Activated CD8-positive, alpha-beta memory T cell treated with anti-CD3 and anti-CD28 coated beads, Interleukin-2, amount 10 ng/mL, durations not matched to agents 7 days and 5 days (primary cell): ENCODE measurements at regions not wholly inside any gene's neighbourhood (a gene's known extent, or its start where the extent isn't known, plus 50 kb on each side); places are given as distances from the start of the nearest gene placed in this dataset.

Experiments used
- ATAC-seq: fragments of 150-1000 bp; cut with Tn5 transposase; one replicate; pipeline ENCODE4 v1.10.0; 2021; ENCODE audit warnings: moderate library complexity
- CTCF ChIA-PET: fragments of 350-600 bp; sonication (Branson Sonifier 250); formaldehyde crosslinking; loops from one replicate; lab custom pipeline; 2021; ENCODE audit warnings: antibody characterized with exemption; lab: Charles Lee
- DNase-seq: peaks from one replicate; pipeline ENCODE4 v3.0.0-alpha.2; 2020
- H3K27ac Mint-ChIP-seq: one replicate; pipeline ENCODE4 v1.8.0; 2021; ENCODE audit warnings: mild to moderate bottlenecking, mixed read lengths
- H3K27me3 Mint-ChIP-seq: one replicate; pipeline ENCODE4 v1.8.0; 2021; ENCODE audit warnings: mixed read lengths
- H3K36me3 Mint-ChIP-seq: one replicate; pipeline ENCODE4 v1.8.0; 2021; ENCODE audit warnings: mild to moderate bottlenecking, mixed read lengths
- H3K4me1 Mint-ChIP-seq: one replicate; pipeline ENCODE4 v1.8.0; 2021; ENCODE audit warnings: mixed read lengths
- H3K4me3 Mint-ChIP-seq: one replicate; pipeline ENCODE4 v1.8.0; 2021; ENCODE audit warnings: mild to moderate bottlenecking, moderate library complexity, mixed read lengths
- H3K9me3 Mint-ChIP-seq: one replicate; pipeline ENCODE4 v1.8.0; 2022; ENCODE audit warnings: low read depth, mixed read lengths

GRCh38 chr1:198893763-198894444 lies 255.1 kb downstream of the PTPRC start:
- Mint-ChIP-seq H3K4me1 (no peaks in the 10 kb centered on the region), H3K27ac (no peak overlapping the region), H3K36me3 (peaks cover 39% of the 10 kb centered on the region), H3K27me3 (no peaks in the 10 kb centered on the region), H3K9me3 (peaks cover 3% of the 10 kb centered on the region), H3K4me3 (no peak overlapping the region)
- no peak for DNase-seq
- ATAC-seq, result no peak
- CTCF ChIA-PET, result no interaction called here

GRCh38 chr1:198901266-198901665 lies 262.4 kb downstream of the PTPRC start:
- Mint-ChIP-seq H3K4me1 (peaks cover 13% of the 10 kb centered on the region), H3K9me3 (peaks cover under 1% of the 10 kb centered on the region), H3K27me3 (no peaks in the 10 kb centered on the region), H3K36me3 (peaks cover 38% of the 10 kb centered on the region), H3K4me3 (no peak overlapping the region), H3K27ac (no peak overlapping the region)
- CTCF ChIA-PET, result interaction anchor here (1.6 kb wide), 1 partner anchor 12 kb away, joined by 4 read pairs; no protein-coding TSS in a partner anchor
- DNase-seq (no peak), ATAC-seq (no peak)

- no peak overlapping the region for H3K27ac Mint-ChIP-seq
These were observed 263.8 kb downstream of the PTPRC start for GRCh38 chr1:198902655-198903054.

GRCh38 chr1:198903203-198903602 lies 264.4 kb downstream of the PTPRC start:
- no peaks in the 10 kb centered on the region for H3K27me3 Mint-ChIP-seq
- no peaks in the 10 kb centered on the region for H3K9me3 Mint-ChIP-seq
- peaks cover 24% of the 10 kb centered on the region for H3K4me1 Mint-ChIP-seq
- CTCF ChIA-PET, result interaction anchor here (1.5 kb wide), 1 partner anchor 210 kb away, joined by 5 read pairs; no protein-coding TSS in a partner anchor
- ATAC-seq (no peak), DNase-seq (no peak)
- no peak overlapping the region for H3K4me3 Mint-ChIP-seq
- no peak overlapping the region for H3K27ac Mint-ChIP-seq
- H3K36me3 Mint-ChIP-seq, result peaks cover 37% of the 10 kb centered on the region

More at GRCh38 chr1:198902655-198903054, 263.8 kb downstream of the PTPRC start:
- DNase-seq (no peak), ATAC-seq (no peak)
- Mint-ChIP-seq H3K9me3 (no peaks in the 10 kb centered on the region), H3K4me1 (peaks cover 24% of the 10 kb centered on the region), H3K4me3 (no peak overlapping the region), H3K36me3 (peaks cover 38% of the 10 kb centered on the region), H3K27me3 (no peaks in the 10 kb centered on the region)
- CTCF ChIA-PET, result no interaction called here

GRCh38 chr1:198903621-198904020 lies 264.8 kb downstream of the PTPRC start:
- Mint-ChIP-seq H3K36me3 (peaks cover 37% of the 10 kb centered on the region), H3K27me3 (no peaks in the 10 kb centered on the region), H3K9me3 (no peaks in the 10 kb centered on the region), H3K4me1 (peaks cover 27% of the 10 kb centered on the region), H3K27ac (no peak overlapping the region), H3K4me3 (no peak overlapping the region)
- ATAC-seq (no peak), DNase-seq (no peak)
- CTCF ChIA-PET, result interaction anchor here (1.5 kb wide), 1 partner anchor 209 kb away, joined by 5 read pairs; no protein-coding TSS in a partner anchor

GRCh38 chr1:198904321-198904720 lies 265.5 kb downstream of the PTPRC start:
- H3K27ac Mint-ChIP-seq, result no peak overlapping the region
- peaks cover 35% of the 10 kb centered on the region for H3K36me3 Mint-ChIP-seq
- H3K27me3 Mint-ChIP-seq, result no peaks in the 10 kb centered on the region
- DNase-seq (no peak), ATAC-seq (no peak)
- CTCF ChIA-PET, result interaction anchor here (1.5 kb wide), 1 partner anchor 209 kb away, joined by 5 read pairs; no protein-coding TSS in a partner anchor
- peaks cover 27% of the 10 kb centered on the region for H3K4me1 Mint-ChIP-seq
- no peaks in the 10 kb centered on the region for H3K9me3 Mint-ChIP-seq
- H3K4me3 Mint-ChIP-seq, result no peak overlapping the region

- peaks cover 33% of the 10 kb centered on the region for H3K4me1 Mint-ChIP-seq
- no peak overlapping the region for H3K27ac Mint-ChIP-seq
- CTCF ChIA-PET, result no interaction called here
- DNase-seq (no peak), ATAC-seq (no peak)
- no peak overlapping the region for H3K4me3 Mint-ChIP-seq
- no peaks in the 10 kb centered on the region for H3K9me3 Mint-ChIP-seq
- peaks cover 2% of the 10 kb centered on the region for H3K27me3 Mint-ChIP-seq
- peaks cover 35% of the 10 kb centered on the region for H3K36me3 Mint-ChIP-seq
These were observed 268.0 kb downstream of the PTPRC start for GRCh38 chr1:198906739-198907422.

- Mint-ChIP-seq H3K27ac (no peak overlapping the region), H3K36me3 (peaks cover 39% of the 10 kb centered on the region), H3K27me3 (peaks cover 2% of the 10 kb centered on the region), H3K9me3 (no peaks in the 10 kb centered on the region), H3K4me1 (peaks cover 33% of the 10 kb centered on the region), H3K4me3 (no peak overlapping the region)
- CTCF ChIA-PET, result no interaction called here
- peak; percentile 49 for ATAC-seq
- no peak for DNase-seq
These were observed 268.5 kb downstream of the PTPRC start for GRCh38 chr1:198907423-198907746.

- H3K4me1 Mint-ChIP-seq, result peaks cover 29% of the 10 kb centered on the region
- DNase-seq, result no peak
- CTCF ChIA-PET, result interaction anchor here (0.6 to 1.4 kb wide), 2 partner anchors 27 to 334 kb away, joined by 3 to 4 read pairs; no protein-coding TSS in a partner anchor
- H3K27me3 Mint-ChIP-seq, result peaks cover 2% of the 10 kb centered on the region
- no peaks in the 10 kb centered on the region for H3K9me3 Mint-ChIP-seq
- no peak for ATAC-seq
- no peak overlapping the region for H3K27ac Mint-ChIP-seq
- H3K4me3 Mint-ChIP-seq, result no peak overlapping the region
- H3K36me3 Mint-ChIP-seq, result peaks cover 44% of the 10 kb centered on the region
These were observed 270.2 kb downstream of the PTPRC start for GRCh38 chr1:198908995-198909394.

GRCh38 chr1:198909973-198910372 lies 271.1 kb downstream of the PTPRC start:
- Mint-ChIP-seq H3K27me3 (peaks cover 2% of the 10 kb centered on the region), H3K4me1 (peaks cover 20% of the 10 kb centered on the region), H3K27ac (no peak overlapping the region), H3K36me3 (peaks cover 44% of the 10 kb centered on the region), H3K9me3 (no peaks in the 10 kb centered on the region), H3K4me3 (no peak overlapping the region)
- ATAC-seq, result no peak
- CTCF ChIA-PET, result no interaction called here
- DNase-seq, result no peak

GRCh38 chr1:198910816-198911215 lies 272.0 kb downstream of the PTPRC start:
- Mint-ChIP-seq H3K27ac (no peak overlapping the region), H3K4me1 (peaks cover 19% of the 10 kb centered on the region), H3K9me3 (no peaks in the 10 kb centered on the region), H3K36me3 (peaks cover 41% of the 10 kb centered on the region), H3K27me3 (peaks cover 2% of the 10 kb centered on the region), H3K4me3 (no peak overlapping the region)
- DNase-seq (no peak), ATAC-seq (no peak)
- CTCF ChIA-PET, result interaction anchor here (1.0 kb wide), 1 partner anchor 202 kb away, joined by 4 read pairs; no protein-coding TSS in a partner anchor

- Mint-ChIP-seq H3K9me3 (no peaks in the 10 kb centered on the region), H3K27me3 (peaks cover 2% of the 10 kb centered on the region), H3K36me3 (peaks cover 41% of the 10 kb centered on the region), H3K27ac (no peak overlapping the region), H3K4me3 (no peak overlapping the region), H3K4me1 (peaks cover 13% of the 10 kb centered on the region)
- no peak for DNase-seq
- no peak for ATAC-seq
- CTCF ChIA-PET, result interaction anchor here (1.0 kb wide), 1 partner anchor 201 kb away, joined by 4 read pairs; no protein-coding TSS in a partner anchor
These were observed 273.2 kb downstream of the PTPRC start for GRCh38 chr1:198912046-198912445.

GRCh38 chr1:198913667-198914066 lies 274.8 kb downstream of the PTPRC start:
- CTCF ChIA-PET, result no interaction called here
- Mint-ChIP-seq H3K27ac (no peak overlapping the region), H3K27me3 (peaks cover 2% of the 10 kb centered on the region), H3K4me3 (no peak overlapping the region), H3K36me3 (peaks cover 42% of the 10 kb centered on the region), H3K9me3 (no peaks in the 10 kb centered on the region), H3K4me1 (peaks cover 12% of the 10 kb centered on the region)
- DNase-seq (no peak), ATAC-seq (no peak)
